Liver (tissue), 3 donors: ENCODE measurements at regions not wholly inside any gene's neighbourhood (a gene's known extent, or its start where the extent isn't known, plus 50 kb on each side); places are given as distances from the start of the nearest gene placed in this dataset.

Source experiments
- CTCF ChIP-seq: fragments of 150-350 bp; IDR thresholded peaks from 2 replicates; pipeline ENCODE4 v1.5.1; 2017; ENCODE audit warnings: improper control_type of control experiment, low read depth, low read length; ENCODE audit not compliant: missing input control
- FOXA2 ChIP-seq: IDR thresholded peaks from 2 replicates; pipeline ENCODE4 v1.6.1; 2016; ENCODE audit warnings: antibody characterized with exemption
- RAD21 ChIP-seq, 2 donors: IDR thresholded peaks; 2 replicates each; pipeline ENCODE4 v1.6.1; 2016; ENCODE audit warnings: antibody characterized with exemption in 2 of 2, mild to moderate bottlenecking in 2 of 2
- ZBTB33 ChIP-seq: IDR thresholded peaks from 2 replicates; pipeline ENCODE4 v1.6.1; 2016; ENCODE audit warnings: antibody characterized with exemption
- TF ChIP-seq, protein P1 (sequence below): IDR thresholded peaks from 2 replicates; pipeline ENCODE4 v1.6.1; 2016; ENCODE audit warnings: antibody characterized with exemption
- donor health status: healthy.
- donor health status: healthy.

DNA sequence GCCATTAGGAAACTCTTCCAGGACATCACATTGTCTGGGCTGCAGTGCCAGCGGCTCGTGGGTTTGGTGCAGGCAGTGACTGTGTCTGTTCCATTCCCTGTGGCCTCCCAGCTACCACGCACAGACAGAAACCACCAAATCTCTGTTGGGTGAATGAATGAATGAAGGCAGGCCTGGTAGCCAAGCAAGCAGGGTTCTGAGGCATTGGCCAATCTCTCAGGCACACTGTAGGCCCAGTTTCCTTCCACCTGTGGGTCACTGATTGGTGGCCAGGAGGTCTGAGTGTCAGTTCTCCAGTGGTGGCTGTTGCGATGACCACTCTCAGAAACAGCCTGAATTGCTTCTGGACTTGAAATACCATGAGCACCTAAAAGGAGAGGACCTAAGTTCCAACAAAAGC is 59.4 kb upstream of the CTBP2 start:
- TF ChIP-seq CTCF (no peak), RAD21 (IDR thresholded peaks at IDR 0.05) (no peak), FOXA2 (no peak), ZBTB33 (no peak)
- TF ChIP-seq, protein P1, sequence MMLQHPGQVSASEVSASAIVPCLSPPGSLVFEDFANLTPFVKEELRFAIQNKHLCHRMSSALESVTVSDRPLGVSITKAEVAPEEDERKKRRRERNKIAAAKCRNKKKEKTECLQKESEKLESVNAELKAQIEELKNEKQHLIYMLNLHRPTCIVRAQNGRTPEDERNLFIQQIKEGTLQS: no peak
